SK-N-SH treated with all-trans-retinoic acid at 6 μM for 48 hours (cell line): ENCODE measurements at regions not wholly inside any gene's neighbourhood (a gene's known extent, or its start where the extent isn't known, plus 50 kb on each side); places are given as distances from the start of the nearest gene placed in this dataset.

Experiments
- ATAC-seq: fragments of 200-7000 bp; cut with Tn5 transposase; 3 replicates; pipeline ENCODE4 v1.9.1; 2020; ENCODE audit warnings: mild to moderate bottlenecking, moderate library complexity
- ARNTL ChIP-seq: fragments of 450-650 bp; formaldehyde crosslinking; IDR thresholded peaks from 2 replicates; pipeline ENCODE4 v1.5.0; 2020; ENCODE audit warnings: low read depth, mild to moderate bottlenecking, moderate library complexity, borderline replicate concordance
- BACH2 ChIP-seq: fragments of 250-450 bp; sonication (Bioruptor Pico); IDR thresholded peaks from 2 replicates; pipeline ENCODE4 v1.9.0; 2021; ENCODE audit warnings: mild to moderate bottlenecking, borderline replicate concordance
- CREB5 ChIP-seq: fragments of 250-450 bp; sonication (Bioruptor Pico); IDR thresholded peaks from 2 replicates; pipeline ENCODE4 v1.5.1; 2020; ENCODE audit warnings: low read depth, mild to moderate bottlenecking, moderate library complexity
- CSDC2 ChIP-seq: fragments of 250-450 bp; sonication (Bioruptor Pico); IDR thresholded peaks from 2 replicates; pipeline ENCODE4 v1.5.0; 2020; ENCODE audit warnings: mild to moderate bottlenecking, moderate library complexity
- CSRNP3 ChIP-seq: fragments of 250-450 bp; sonication (Bioruptor Pico); IDR thresholded peaks from 2 replicates; pipeline ENCODE4 v1.5.1; 2021; ENCODE audit warnings: mild to moderate bottlenecking, moderate library complexity
- ESRRG ChIP-seq: fragments of 250-450 bp; sonication (Bioruptor Pico); IDR thresholded peaks from 2 replicates; pipeline ENCODE4 v1.6.1; 2021; ENCODE audit warnings: mild to moderate bottlenecking
- GLIS3 ChIP-seq: fragments of 250-450 bp; sonication (Bioruptor Pico); IDR thresholded peaks from 2 replicates; pipeline ENCODE4 v1.5.0; 2020; ENCODE audit warnings: mild to moderate bottlenecking, moderate library complexity
- ISL1 ChIP-seq: fragments of 250-450 bp; sonication (Bioruptor Pico); IDR thresholded peaks from 2 replicates; pipeline ENCODE4 v2.1.2; 2022; ENCODE audit warnings: mild to moderate bottlenecking, moderate library complexity
- OSR1 ChIP-seq: fragments of 250-450 bp; sonication (Bioruptor Pico); IDR thresholded peaks from 2 replicates; pipeline ENCODE4 v1.8.0; 2022; ENCODE audit warnings: moderate library complexity, mild to moderate bottlenecking, inconsistent platforms
- PATZ1 ChIP-seq: fragments of 250-450 bp; sonication (Bioruptor Pico); IDR thresholded peaks from 2 replicates; pipeline ENCODE4 v1.8.0; 2020; ENCODE audit warnings: mild to moderate bottlenecking, moderate library complexity, borderline replicate concordance
- POU6F1 ChIP-seq: fragments of 250-450 bp; sonication (Bioruptor Pico); IDR thresholded peaks from 2 replicates; pipeline ENCODE4 v1.8.0; 2021; ENCODE audit warnings: low read depth, mild to moderate bottlenecking, moderate library complexity, borderline replicate concordance
- PPARA ChIP-seq: fragments of 250-450 bp; sonication (Bioruptor Pico); IDR thresholded peaks from 2 replicates; pipeline ENCODE4 v1.5.0; 2020; ENCODE audit warnings: mild to moderate bottlenecking, borderline replicate concordance
- RARB ChIP-seq: fragments of 250-450 bp; sonication (Bioruptor Pico); IDR thresholded peaks from 2 replicates; pipeline ENCODE4 v1.8.0; 2021; ENCODE audit warnings: mild to moderate bottlenecking, moderate library complexity
- SNAI2 ChIP-seq: fragments of 250-450 bp; sonication (Bioruptor Pico); IDR thresholded peaks from 2 replicates; pipeline ENCODE4 v1.5.0; 2020; ENCODE audit warnings: mild to moderate bottlenecking, moderate library complexity
- TCF4 ChIP-seq: fragments of 250-450 bp; sonication (Bioruptor Pico); IDR thresholded peaks from 2 replicates; pipeline ENCODE4 v1.8.0; 2021; ENCODE audit warnings: mild to moderate bottlenecking, moderate library complexity, borderline replicate concordance
- TOX ChIP-seq: fragments of 250-450 bp; sonication (Bioruptor Pico); IDR thresholded peaks from 2 replicates; pipeline ENCODE4 v1.8.0; 2021; ENCODE audit warnings: mild to moderate bottlenecking, moderate library complexity, borderline replicate concordance
- TSHZ2 ChIP-seq: fragments of 250-450 bp; sonication (Bioruptor Pico); IDR thresholded peaks from 2 replicates; pipeline ENCODE4 v1.5.0; 2020; ENCODE audit warnings: mild to moderate bottlenecking, moderate library complexity
- ZFP3 ChIP-seq: fragments of 250-450 bp; sonication (Bioruptor Pico); IDR thresholded peaks from 2 replicates; pipeline ENCODE4 v1.5.0; 2020; ENCODE audit warnings: mild to moderate bottlenecking, moderate library complexity
- ZFP30 ChIP-seq: fragments of 450-650 bp; formaldehyde crosslinking; IDR thresholded peaks from 2 replicates; pipeline ENCODE4 v1.5.0; 2022; ENCODE audit warnings: mild to moderate bottlenecking, moderate library complexity
- ZNF565 ChIP-seq: fragments of 450-650 bp; formaldehyde crosslinking; conservative IDR thresholded peaks from 2 replicates; pipeline ENCODE4 v1.5.0; 2020; ENCODE audit warnings: low read depth, mild to moderate bottlenecking, moderate library complexity
- ZNF70 ChIP-seq: fragments of 450-650 bp; formaldehyde crosslinking; IDR thresholded peaks from 2 replicates; pipeline ENCODE4 v1.5.0; 2020; ENCODE audit warnings: mild to moderate bottlenecking, moderate library complexity
- ZNF8 ChIP-seq: fragments of 450-650 bp; formaldehyde crosslinking; IDR thresholded peaks from 2 replicates; pipeline ENCODE4 v1.5.0; 2020; ENCODE audit warnings: mild to moderate bottlenecking, moderate library complexity

GRCh38 chr16:66220702-66221101 is 145.8 kb upstream of the CDH5 start:
- no peak for ATAC-seq

GRCh38 chr16:66219491-66219890 is 147.0 kb upstream of the CDH5 start:
- ATAC-seq = no peak
- no peak for TF ChIP-seq CSDC2 (CRISPR knock-in tag)
- no peak for TF ChIP-seq ESRRG
- TF ChIP-seq TCF4 (CRISPR knock-in tag) = no peak
- TF ChIP-seq TSHZ2 (CRISPR knock-in tag) = no peak
- no peak for TF ChIP-seq POU6F1 (CRISPR knock-in tag)
- no peak for TF ChIP-seq OSR1 (CRISPR knock-in tag)
- TF ChIP-seq BACH2 = no peak
- no peak for TF ChIP-seq ZNF70 (CRISPR knock-in tag)
- no peak for TF ChIP-seq SNAI2 (CRISPR knock-in tag)
- TF ChIP-seq ISL1 (CRISPR knock-in tag) = no peak
- no peak for TF ChIP-seq ZNF565 (CRISPR knock-in tag)
- TF ChIP-seq ARNTL (CRISPR knock-in tag) = no peak
- no peak for TF ChIP-seq ZFP3 (CRISPR knock-in tag)
- no peak for TF ChIP-seq TOX
- no peak for TF ChIP-seq ZNF8 (CRISPR knock-in tag)
- TF ChIP-seq ZFP30 (CRISPR knock-in tag) = no peak
- TF ChIP-seq RARB = no peak
- TF ChIP-seq PPARA (CRISPR knock-in tag) = no peak
- no peak for TF ChIP-seq PATZ1

More at GRCh38 chr16:66220702-66221101, 145.8 kb upstream of the CDH5 start:
- TF ChIP-seq ZFP3 (CRISPR knock-in tag) (no peak), PPARA (CRISPR knock-in tag) (no peak), TCF4 (CRISPR knock-in tag) (no peak), ZNF70 (CRISPR knock-in tag) (no peak), ZNF565 (CRISPR knock-in tag) (no peak), CSRNP3 (CRISPR knock-in tag) (no peak)

GRCh38 chr16:66212428-66212827 is 154.1 kb upstream of the CDH5 start:
- TF ChIP-seq ZFP30 (CRISPR knock-in tag) (no peak), ARNTL (CRISPR knock-in tag) (no peak)
- ATAC-seq = no peak

GRCh38 chr16:66211651-66212050 is 154.8 kb upstream of the CDH5 start:
- ATAC-seq = no peak
- TF ChIP-seq ISL1 (CRISPR knock-in tag) (no peak), CREB5 (CRISPR knock-in tag) (no peak), PATZ1 (no peak), RARB (no peak), TOX (no peak), CSRNP3 (CRISPR knock-in tag) (no peak), GLIS3 (CRISPR knock-in tag) (no peak), POU6F1 (CRISPR knock-in tag) (no peak), ESRRG (no peak), ARNTL (CRISPR knock-in tag) (no peak)
